ENCODE measurements at regions not wholly inside any gene's neighbourhood (a gene's known extent, or its start where the extent isn't known, plus 50 kb on each side); places are given as distances from the start of the nearest gene placed in this dataset.

DNA sequence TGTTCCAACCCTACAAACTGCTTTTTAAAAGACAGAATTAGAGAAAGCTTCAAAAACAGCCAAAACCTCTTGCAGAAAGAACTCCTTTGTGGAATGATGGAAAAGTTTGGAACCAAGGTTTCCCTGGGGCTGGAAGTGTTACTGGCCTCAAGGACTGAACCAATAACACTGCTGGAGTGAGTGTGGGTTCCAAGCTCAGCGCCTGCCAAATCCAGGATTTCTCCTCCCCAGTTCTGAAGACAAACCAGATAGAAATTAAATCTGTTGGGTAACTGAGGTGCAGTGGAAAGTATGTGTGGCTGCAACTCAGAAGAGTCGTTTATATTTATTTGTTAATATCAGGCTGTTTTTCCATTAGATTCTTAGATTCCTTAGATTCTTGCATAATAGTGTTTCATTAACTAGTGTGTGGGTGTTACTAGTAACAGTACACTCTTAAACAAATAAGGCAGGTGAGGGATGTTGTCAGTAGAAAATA is 66.5 kb upstream of the FNDC3B start:
- ChIA-PET CTCF (interaction anchor here (1.4 kb wide), 1 partner anchor 8 kb away, joined by 3 read pairs; no protein-coding TSS in a partner anchor), POLR2A (interaction anchor here (0.8 kb wide), 1 partner anchor 1241 kb away, joined by 3 read pairs; no protein-coding TSS in a partner anchor)
- TF ChIP-seq, protein P1, sequence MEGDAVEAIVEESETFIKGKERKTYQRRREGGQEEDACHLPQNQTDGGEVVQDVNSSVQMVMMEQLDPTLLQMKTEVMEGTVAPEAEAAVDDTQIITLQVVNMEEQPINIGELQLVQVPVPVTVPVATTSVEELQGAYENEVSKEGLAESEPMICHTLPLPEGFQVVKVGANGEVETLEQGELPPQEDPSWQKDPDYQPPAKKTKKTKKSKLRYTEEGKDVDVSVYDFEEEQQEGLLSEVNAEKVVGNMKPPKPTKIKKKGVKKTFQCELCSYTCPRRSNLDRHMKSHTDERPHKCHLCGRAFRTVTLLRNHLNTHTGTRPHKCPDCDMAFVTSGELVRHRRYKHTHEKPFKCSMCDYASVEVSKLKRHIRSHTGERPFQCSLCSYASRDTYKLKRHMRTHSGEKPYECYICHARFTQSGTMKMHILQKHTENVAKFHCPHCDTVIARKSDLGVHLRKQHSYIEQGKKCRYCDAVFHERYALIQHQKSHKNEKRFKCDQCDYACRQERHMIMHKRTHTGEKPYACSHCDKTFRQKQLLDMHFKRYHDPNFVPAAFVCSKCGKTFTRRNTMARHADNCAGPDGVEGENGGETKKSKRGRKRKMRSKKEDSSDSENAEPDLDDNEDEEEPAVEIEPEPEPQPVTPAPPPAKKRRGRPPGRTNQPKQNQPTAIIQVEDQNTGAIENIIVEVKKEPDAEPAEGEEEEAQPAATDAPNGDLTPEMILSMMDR (IDR thresholded peaks at IDR 0.05; ENCODE audit: control extremely low read depth, extremely low read depth, low read depth, missing control alignments) = no peak
- no peak for DNase-seq (ENCODE audit: extremely low spot score)

DNA sequence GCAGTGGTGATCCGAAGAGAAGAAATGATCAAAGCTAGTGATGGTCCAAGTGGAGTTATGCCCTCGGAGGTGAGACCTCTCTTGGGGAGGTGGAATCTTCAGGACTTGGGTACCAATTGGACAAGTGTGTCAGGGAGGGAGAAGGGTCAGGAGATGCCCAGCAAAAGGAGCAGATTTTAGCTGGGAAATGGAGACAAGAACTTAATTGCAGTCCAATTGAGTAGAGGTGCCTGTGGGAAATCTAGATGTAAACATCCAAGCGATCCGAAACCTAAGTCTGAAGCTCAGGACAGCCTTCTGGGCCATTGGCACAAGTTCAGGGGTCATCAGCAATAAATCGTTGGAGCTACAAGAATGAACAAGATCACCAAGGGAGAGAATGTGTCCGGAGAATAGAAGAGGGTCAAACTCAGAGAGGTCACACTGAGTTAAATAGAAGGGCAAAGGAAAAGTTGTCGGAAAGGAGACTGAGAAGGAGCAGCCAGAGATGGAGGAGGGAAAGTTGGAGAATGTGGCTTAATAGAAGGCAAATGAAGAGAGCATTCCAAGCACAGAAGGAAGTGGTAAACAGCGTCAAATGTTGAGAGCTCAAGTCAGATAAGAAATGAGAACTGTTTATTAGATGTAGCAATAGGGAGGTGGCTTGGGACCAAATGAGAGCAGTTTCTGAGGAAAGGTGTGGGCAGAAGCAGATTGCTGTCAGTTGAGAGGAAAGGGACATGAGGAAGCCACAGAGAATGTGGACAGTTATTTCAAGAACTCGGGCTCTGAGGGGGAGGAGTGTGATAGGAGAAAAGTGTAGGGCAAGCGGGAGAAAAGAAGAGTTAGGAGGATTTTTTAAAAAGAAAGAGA is 64.2 kb upstream of the FNDC3B start:
- CTCF ChIA-PET = interaction anchor here (0.9 kb wide), 1 partner anchor 8 kb away, joined by 4 read pairs; no protein-coding TSS in a partner anchor
- no peak for DNase-seq (ENCODE audit: extremely low spot score)
- POLR2A ChIA-PET = no interaction called here
- TF ChIP-seq, protein P1 (IDR thresholded peaks at IDR 0.05; ENCODE audit: control extremely low read depth, extremely low read depth, low read depth, missing control alignments) = no peak

DNA sequence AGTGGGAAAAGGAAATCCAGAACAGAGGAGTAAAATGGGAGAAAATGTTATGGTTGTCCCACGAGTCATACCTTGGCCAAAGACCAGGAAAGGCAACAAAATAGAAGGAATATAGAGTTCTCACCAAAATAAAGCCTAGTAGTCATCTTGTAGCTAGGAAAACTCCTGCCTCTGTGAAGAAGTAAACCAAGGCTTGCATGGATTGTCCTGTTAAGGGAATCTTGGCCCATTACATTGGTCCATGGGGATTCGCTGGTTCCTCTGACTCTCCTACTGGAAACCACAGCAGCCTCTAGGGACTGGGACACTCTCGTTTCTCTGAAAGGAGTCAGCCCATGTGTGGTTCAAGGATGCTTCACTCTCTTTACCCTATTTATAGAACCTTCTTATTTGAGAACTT is 62.9 kb upstream of the FNDC3B start:
- POLR2A ChIA-PET = no interaction called here
- CTCF ChIA-PET = no interaction called here
- TF ChIP-seq, protein P1 (IDR thresholded peaks at IDR 0.05; ENCODE audit: control extremely low read depth, extremely low read depth, low read depth, missing control alignments) = no peak
- DNase-seq (ENCODE audit: extremely low spot score) = no peak

DNA sequence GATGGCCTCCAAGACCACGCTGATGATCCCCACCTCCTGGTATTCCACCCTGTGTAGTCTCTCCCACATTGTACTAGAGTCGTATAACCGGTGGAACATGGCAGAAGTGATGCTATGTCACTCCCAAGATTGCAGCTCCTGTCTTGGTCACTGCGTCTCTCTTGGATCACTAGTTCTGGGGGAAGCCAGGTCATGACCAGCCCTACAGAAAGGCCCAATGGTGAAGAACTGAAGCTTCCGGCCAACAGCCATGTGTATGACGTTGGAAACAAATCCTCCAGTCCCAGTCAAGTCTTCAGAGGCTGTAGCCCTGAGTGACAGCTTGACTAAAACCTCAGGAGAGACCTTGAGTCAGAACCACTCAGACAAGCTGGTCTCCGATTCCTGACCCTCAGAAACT is 61.9 kb upstream of the FNDC3B start:
- no peak for DNase-seq (ENCODE audit: extremely low spot score)
- POLR2A ChIA-PET = no interaction called here
- CTCF ChIA-PET = interaction anchor here (1.7 kb wide), 1 partner anchor 10 kb away, joined by 5 read pairs; no protein-coding TSS in a partner anchor
- TF ChIP-seq, protein P1 (IDR thresholded peaks at IDR 0.05; ENCODE audit: control extremely low read depth, extremely low read depth, low read depth, missing control alignments) = no peak

DNA sequence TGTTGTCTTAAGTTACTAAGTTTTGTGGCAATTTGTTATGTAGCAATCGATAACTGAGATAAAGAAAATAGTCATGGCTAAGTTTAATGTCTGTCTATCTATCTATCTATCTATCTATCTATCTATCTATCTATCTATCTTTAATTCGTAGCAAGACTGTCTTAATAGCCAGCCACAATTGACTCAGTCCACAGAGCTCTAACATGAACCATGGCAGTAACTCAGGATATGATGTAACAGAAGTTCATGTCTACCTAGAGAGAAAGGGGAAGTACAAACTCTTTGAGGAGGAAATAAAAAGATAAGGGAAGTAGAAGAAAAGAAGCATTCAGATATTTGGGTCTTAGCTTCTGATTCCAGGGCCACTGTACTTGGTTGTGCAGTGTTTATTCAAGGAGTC is 61.5 kb upstream of the FNDC3B start:
- TF ChIP-seq, protein P1 (IDR thresholded peaks at IDR 0.05; ENCODE audit: control extremely low read depth, extremely low read depth, low read depth, missing control alignments) = no peak
- ChIA-PET POLR2A (no interaction called here), CTCF (interaction anchor here (1.7 kb wide), 1 partner anchor 10 kb away, joined by 5 read pairs; no protein-coding TSS in a partner anchor)
- no peak for DNase-seq (ENCODE audit: extremely low spot score)

DNA sequence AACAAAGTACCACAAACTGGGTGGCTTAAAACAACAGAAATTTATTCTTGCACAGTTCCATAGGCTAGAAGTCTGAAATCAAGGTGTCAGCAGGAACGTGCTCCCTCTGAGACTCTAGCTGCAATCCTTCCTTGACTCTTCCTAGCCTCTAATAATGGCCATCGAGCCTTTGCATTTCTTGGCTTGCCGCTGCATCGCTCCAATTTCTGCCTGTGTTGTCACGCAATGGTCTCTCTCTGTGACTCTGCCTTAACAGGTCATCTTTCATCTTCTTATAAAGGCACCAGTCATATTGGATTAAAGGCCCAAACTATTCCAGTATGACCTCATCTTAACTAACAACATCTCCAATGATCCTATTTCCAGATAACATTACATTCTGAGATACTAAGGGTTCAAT is 61.0 kb upstream of the FNDC3B start:
- DNase-seq (ENCODE audit: extremely low spot score) = no peak
- ChIA-PET POLR2A (no interaction called here), CTCF (interaction anchor here (1.7 kb wide), 1 partner anchor 9 kb away, joined by 5 read pairs; no protein-coding TSS in a partner anchor)
- TF ChIP-seq, protein P1 (IDR thresholded peaks at IDR 0.05; ENCODE audit: control extremely low read depth, extremely low read depth, low read depth, missing control alignments) = no peak

Data from GM10248 (cell line).